ENCODE measurements at regions not wholly inside any gene's neighbourhood (a gene's known extent, or its start where the extent isn't known, plus 50 kb on each side); places are given as distances from the start of the nearest gene placed in this dataset.

GRCh38 chr20:62557462-62557861, 81.7 kb upstream of the GATA5 start:
- CTCF ChIA-PET (ENCODE audit: low intra/inter-chr PET ratio, low total read pairs): no interaction called here
- no peaks in the 10 kb centered on the region for H3K36me3 ChIP-seq (replicated peaks in 1 of 2; ENCODE audit: control insufficient read depth in 1 of 2, insufficient read depth in 2 of 2, low read length in 2 of 2)

More at GRCh38 chr20:62557462-62557861, 81.7 kb upstream of the GATA5 start:
- intact Hi-C loops (cut with micrococcal nuclease; ENCODE audit: unreplicated experiment) (no loop called here), in situ Hi-C loops (cut with HindIII; ENCODE audit: extremely low pct_ligation_motif_present, low pct_unique_long_range_greater_than_20kb) (no loop called here)
- H3K27me3 ChIP-seq (ENCODE audit: control insufficient read depth in 1 of 2, insufficient read depth in 2 of 2, low read length in 2 of 2): peaks cover 51 to 99% of the 10 kb centered on the region in 2 experiments
- FAIRE-seq (no peak), DNase-seq (ENCODE audit: low spot score) (no peak), ATAC-seq (no peak)
- H3K4me3 ChIP-seq (replicated peaks in 1 of 3; ENCODE audit: insufficient read depth in 1 of 3, low read depth in 2 of 3, low read length in 3 of 3): no peak overlapping the region
- peaks cover 25% of the 10 kb centered on the region for H3K4me1 ChIP-seq (ENCODE audit: insufficient read depth, low read length)
- 14% methylated on average over 9 of the region's 14 CpGs for WGBS (ENCODE audit: low lambda C conversion rate)
- H3K27ac ChIP-seq (ENCODE audit: extremely low read length, insufficient read depth, low read length): no peak overlapping the region
- peaks cover 3% of the 10 kb centered on the region; the same call in 1 of the 2 replicates for H4K20me1 ChIP-seq (ENCODE audit: insufficient read depth, low read length)
- no peaks in the 10 kb centered on the region for H3K9me3 ChIP-seq (ENCODE audit: low read length)
- H2AFZ ChIP-seq (ENCODE audit: low read length): no peak overlapping the region
- H3K79me2 ChIP-seq (ENCODE audit: insufficient read depth, low read length): no peaks in the 10 kb centered on the region
- H3K4me2 ChIP-seq (ENCODE audit: low read depth, low read length): no peak overlapping the region
- POLR2A ChIA-PET: no interaction called here
- H3K9ac ChIP-seq (ENCODE audit: insufficient read depth, low read depth, low read length): no peak overlapping the region
- BruUV-seq (replicated peaks): no TSS peak
- TF ChIP-seq MAFK (conservative IDR thresholded peaks at IDR 0.05 in 1 of 2, IDR thresholded peaks at IDR 0.05 in 1 of 2; ENCODE audit: low read length in 2 of 2) (peak; percentile 99), KDM4B (CRISPR knock-in tag; IDR thresholded peaks at IDR 0.05) (no peak), MAFG (CRISPR knock-in tag; IDR thresholded peaks at IDR 0.05) (peak; percentile 83), ZNF143 (CRISPR knock-in tag; IDR thresholded peaks at IDR 0.05) (peak; percentile 22; the same call in 1 of the 2 replicates), MAFF (IDR thresholded peaks at IDR 0.05; ENCODE audit: low read depth, low read length) (peak; percentile 96), SNAI1 (CRISPR knock-in tag; IDR thresholded peaks at IDR 0.05; ENCODE audit: borderline replicate concordance) (no peak), PITX1 (CRISPR knock-in tag; IDR thresholded peaks at IDR 0.05) (no peak), NR2F2 (IDR thresholded peaks at IDR 0.05; ENCODE audit: borderline replicate concordance, low read depth) (no peak), NFRKB (IDR thresholded peaks at IDR 0.05) (no peak), ERF (CRISPR knock-in tag; IDR thresholded peaks at IDR 0.05) (no peak), TBL1XR1 (IDR thresholded peaks at IDR 0.05; ENCODE audit: borderline replicate concordance, low read length, partially characterized antibody) (no peak), RFX5 (IDR thresholded peaks at IDR 0.05; ENCODE audit: low read depth, low read length) (peak; percentile 25; the same call in 1 of the 2 replicates), HNRNPK (IDR thresholded peaks at IDR 0.05; ENCODE audit: low read depth, low read length, poor library complexity, severe bottlenecking) (no peak), SRY (CRISPR knock-in tag; IDR thresholded peaks at IDR 0.05) (no peak), SETDB1 (CRISPR knock-in tag; IDR thresholded peaks at IDR 0.05; ENCODE audit: borderline replicate concordance) (no peak), TAF15 (IDR thresholded peaks at IDR 0.05; ENCODE audit: low read depth, low read length, poor library complexity, severe bottlenecking) (no peak), NFIB (CRISPR knock-in tag; IDR thresholded peaks at IDR 0.05; ENCODE audit: borderline replicate concordance) (0 out of 2 replicates have a peak, but pooled peaks have one; percentile 18)
- TF ChIP-seq, protein P1, sequence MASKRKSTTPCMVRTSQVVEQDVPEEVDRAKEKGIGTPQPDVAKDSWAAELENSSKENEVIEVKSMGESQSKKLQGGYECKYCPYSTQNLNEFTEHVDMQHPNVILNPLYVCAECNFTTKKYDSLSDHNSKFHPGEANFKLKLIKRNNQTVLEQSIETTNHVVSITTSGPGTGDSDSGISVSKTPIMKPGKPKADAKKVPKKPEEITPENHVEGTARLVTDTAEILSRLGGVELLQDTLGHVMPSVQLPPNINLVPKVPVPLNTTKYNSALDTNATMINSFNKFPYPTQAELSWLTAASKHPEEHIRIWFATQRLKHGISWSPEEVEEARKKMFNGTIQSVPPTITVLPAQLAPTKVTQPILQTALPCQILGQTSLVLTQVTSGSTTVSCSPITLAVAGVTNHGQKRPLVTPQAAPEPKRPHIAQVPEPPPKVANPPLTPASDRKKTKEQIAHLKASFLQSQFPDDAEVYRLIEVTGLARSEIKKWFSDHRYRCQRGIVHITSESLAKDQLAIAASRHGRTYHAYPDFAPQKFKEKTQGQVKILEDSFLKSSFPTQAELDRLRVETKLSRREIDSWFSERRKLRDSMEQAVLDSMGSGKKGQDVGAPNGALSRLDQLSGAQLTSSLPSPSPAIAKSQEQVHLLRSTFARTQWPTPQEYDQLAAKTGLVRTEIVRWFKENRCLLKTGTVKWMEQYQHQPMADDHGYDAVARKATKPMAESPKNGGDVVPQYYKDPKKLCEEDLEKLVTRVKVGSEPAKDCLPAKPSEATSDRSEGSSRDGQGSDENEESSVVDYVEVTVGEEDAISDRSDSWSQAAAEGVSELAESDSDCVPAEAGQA (IDR thresholded peaks at IDR 0.05; ENCODE audit: low read depth): no peak
- TF ChIP-seq, protein P1 (CRISPR knock-in tag; IDR thresholded peaks at IDR 0.05; ENCODE audit: borderline replicate concordance): no peak
- TF ChIP-seq, protein P2, sequence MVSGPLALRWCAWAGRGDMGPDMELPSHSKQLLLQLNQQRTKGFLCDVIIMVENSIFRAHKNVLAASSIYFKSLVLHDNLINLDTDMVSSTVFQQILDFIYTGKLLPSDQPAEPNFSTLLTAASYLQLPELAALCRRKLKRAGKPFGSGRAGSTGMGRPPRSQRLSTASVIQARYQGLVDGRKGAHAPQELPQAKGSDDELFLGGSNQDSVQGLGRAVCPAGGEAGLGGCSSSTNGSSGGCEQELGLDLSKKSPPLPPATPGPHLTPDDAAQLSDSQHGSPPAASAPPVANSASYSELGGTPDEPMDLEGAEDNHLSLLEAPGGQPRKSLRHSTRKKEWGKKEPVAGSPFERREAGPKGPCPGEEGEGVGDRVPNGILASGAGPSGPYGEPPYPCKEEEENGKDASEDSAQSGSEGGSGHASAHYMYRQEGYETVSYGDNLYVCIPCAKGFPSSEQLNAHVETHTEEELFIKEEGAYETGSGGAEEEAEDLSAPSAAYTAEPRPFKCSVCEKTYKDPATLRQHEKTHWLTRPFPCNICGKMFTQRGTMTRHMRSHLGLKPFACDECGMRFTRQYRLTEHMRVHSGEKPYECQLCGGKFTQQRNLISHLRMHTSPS (CRISPR knock-in tag; IDR thresholded peaks at IDR 0.05; ENCODE audit: low read depth): no peak

Measured in HepG2 (cell line).